ENCODE measurements at regions not wholly inside any gene's neighbourhood (a gene's known extent, or its start where the extent isn't known, plus 50 kb on each side); places are given as distances from the start of the nearest gene placed in this dataset.

GRCh38 chr15:95425859-95426258 is 904.6 kb upstream of the NR2F2 start:
- no peak for DNase-seq

DNA sequence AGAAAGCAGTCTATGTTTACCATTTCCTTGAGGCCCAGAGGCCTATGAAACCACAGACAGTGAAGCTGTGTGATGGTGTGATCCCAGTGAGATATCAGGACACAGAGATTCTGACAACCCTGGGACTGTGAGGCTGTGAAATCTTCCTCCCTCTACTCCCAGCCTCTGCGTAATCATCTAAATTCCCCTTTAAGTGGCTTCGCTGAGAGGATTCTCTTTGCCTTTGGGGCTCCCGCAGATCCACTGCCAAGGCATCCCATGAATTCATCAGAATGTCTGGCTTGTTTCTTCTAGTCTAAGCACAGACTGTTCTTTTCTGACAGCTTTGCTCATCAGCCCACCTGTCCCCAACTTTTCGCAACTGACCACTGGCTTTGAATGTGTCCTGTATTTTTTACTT is 901.2 kb upstream of the NR2F2 start:
- DNase-seq = no peak

DNA sequence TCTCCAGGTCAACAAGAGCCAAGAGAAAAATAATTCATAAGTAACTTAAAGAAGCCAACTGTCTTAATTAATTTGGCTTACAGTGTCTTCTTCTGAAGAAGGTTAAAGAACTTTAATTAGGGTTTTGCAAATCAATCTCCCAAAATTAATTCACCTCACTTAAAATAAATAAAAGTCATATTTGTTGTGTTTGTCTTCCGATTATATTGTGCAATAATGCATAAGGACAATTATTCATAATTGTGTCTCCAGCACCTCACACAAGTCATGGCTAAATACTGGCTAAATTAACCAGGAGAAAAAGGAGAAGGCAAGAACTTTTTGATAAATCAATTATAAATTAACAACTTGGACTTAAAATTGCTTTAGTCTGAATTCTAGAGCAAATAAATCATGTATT is 899.0 kb upstream of the NR2F2 start:
- no peak for DNase-seq

DNA sequence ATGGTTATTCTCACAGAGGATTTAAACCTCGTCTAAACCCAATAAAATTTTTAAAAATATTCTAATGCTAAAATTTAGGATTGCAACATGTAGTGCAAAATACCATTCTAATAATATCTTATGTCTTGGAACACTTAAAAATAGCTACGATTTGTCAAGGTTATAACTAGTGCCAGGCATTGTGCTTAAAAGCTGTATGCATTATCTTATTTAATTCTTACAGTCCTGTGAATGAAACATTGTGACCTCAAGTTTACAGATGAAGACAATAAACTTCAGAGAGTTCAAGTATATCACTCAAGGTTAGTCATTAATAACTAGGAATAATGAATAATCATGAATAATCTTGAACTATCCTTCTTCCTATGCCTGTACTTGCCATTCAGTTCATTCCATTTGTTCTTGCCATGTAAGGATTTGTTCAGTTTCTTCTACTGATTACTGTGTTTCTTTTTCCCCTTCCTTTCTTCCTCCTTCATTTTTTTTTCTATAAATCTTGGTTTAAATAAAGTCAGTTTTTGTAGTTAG is 897.6 kb upstream of the NR2F2 start:
- no peak for DNase-seq

- DNase-seq = no peak
Observed at GRCh38 chr15:95439922-95440376, 890.6 kb upstream of the NR2F2 start.

DNA sequence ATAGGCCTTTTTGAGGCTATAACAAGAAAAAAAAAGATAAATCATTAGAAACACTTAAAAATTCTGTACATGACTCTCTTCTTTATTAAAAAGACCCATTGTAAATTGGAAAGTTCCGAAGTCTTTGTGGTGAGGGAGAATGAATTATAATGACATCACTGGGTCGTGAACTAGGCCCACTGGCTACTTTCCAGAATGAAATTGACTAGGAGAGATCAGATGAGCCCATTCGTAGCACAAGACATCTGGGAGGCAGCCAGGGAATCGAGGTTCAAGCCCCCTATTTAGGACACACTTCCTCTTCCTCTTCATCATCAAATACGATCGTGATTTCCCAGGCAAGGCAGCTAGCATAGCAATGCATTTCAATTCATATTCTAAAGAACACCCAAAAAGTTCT is 889.8 kb upstream of the NR2F2 start:
- no peak for DNase-seq

DNA sequence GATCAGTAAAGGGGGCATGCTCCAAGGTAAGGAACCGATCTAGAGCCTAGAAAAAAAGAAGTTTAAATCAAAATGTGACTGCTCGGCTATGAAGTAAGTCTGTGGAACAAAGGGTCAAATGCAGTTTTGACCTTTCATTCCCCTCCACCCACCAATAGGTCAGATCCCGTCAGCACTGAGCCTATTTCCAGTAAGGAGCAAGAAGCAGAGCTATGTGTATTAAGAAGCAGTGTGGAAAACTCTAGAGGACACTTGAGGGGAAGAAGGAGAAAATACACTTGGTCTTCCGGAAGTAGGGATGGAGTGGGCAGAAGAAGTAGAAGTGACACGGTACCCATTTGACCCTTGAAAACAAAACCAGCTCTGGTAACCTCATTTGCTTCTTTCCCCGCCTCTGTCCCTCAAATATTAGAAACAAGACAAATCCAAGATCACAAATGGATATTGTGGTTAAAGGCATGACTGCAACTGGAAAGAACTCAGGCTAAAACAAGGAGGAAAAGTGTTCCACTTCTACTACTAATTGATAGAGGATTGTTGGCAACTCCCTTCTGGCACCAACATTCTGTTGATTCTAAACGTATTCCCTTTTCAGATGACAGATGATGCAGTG is 888.3 kb upstream of the NR2F2 start:
- no peak for DNase-seq

GRCh38 chr15:95444860-95445259 is 885.6 kb upstream of the NR2F2 start:
- DNase-seq = no peak

DNA sequence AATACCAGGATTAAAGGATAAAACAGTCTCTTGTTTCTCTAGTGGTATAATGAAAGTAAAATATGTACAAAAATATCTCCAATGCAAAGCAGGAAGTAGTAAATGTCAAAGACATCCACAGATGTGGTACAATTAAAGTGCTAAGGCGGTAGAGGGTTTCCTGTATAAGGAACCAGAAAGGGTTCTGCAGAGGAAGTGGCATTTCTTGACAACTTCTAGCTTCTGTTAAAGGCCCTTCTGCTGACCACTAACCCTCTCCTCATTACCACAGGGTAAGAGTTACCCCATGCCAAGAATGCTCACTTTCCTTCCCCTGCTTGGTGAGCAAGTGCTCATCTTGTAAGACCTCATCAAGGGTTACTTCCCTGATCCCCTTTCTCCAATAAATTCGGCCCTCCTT is 883.6 kb upstream of the NR2F2 start:
- no peak for DNase-seq

- no peak for DNase-seq
Observed at GRCh38 chr15:95447486-95447885, 883.0 kb upstream of the NR2F2 start.

DNA sequence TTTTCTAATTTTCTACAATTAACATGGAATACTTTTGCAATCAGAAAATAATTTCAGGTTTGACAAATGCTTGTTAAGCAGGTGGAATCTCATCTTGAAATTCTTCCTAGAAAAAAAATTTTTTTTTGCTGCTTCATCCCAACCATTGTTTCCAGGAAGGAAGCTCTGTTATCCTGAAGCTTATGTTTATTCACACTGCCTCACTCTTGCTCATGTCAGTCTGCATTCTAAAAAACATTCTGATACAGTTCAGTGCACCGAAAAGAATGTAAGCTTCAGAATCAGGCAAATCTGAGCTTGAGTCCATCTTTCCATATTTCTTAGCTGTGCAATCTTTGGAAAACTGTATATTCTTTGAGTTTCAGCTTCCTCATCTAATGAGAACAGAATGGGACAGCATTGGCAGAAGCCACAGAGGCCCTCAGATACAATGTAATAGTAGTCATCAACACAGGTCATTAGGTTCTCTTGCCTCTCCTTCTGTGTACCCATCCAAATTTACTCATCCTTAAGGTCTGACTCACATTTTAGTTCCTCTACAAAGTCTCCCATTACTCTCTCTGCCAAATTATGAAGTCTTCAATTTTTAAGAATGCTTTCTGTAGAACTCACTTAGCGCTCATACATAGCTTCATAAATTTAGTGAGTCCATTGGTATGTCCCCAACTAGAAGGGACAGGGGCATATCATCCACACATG is 881.8 kb upstream of the NR2F2 start:
- DNase-seq = no peak

- no peak for DNase-seq
Observed at GRCh38 chr15:95449230-95449628, 881.3 kb upstream of the NR2F2 start.

DNA sequence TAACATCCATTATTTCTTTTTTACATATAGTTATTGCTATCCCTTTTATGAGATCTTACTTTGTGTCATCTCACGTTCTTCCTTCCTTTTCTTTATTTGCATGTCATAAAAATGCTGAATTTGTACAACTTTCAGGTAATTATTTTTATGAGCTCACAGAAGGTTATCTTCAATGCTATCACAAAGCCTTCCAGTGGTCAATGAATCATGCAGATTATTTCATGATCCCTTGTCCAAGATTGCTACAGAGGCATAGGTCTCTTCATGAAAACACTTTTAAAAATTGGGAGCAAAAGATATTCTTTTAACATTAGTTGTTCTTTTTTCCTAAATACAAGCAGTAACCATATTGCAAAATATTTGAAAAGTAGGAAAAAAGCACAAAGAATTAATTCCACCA is 880.1 kb upstream of the NR2F2 start:
- DNase-seq = no peak

GRCh38 chr15:95451938-95452337 is 878.6 kb upstream of the NR2F2 start:
- no peak for DNase-seq

- no peak for DNase-seq
Observed at GRCh38 chr15:95454403-95455262, 875.9 kb upstream of the NR2F2 start.

DNA sequence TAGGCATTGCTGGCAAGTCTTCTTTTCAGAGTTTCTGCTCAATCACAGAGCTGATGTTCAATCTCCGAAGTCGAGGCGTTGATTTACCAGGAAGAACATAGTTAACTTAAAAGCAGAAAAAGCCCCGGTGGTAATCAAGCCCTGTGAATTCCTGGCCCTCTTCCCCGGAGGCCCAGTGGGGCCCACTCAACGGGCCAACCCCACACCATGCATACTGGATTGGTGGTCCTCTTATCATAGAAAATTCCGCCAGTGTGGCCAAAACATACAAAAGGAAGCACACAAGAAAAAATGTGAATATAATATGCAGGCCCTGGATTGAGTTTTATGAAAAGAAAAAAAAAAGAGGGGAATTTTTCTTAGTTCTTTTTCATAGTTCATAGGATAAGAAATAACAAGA is 873.0 kb upstream of the NR2F2 start:
- DNase-seq = no peak

GRCh38 chr15:95458721-95459120 is 871.8 kb upstream of the NR2F2 start:
- no peak for DNase-seq

- no peak for DNase-seq
Observed at GRCh38 chr15:95459273-95459672, 871.2 kb upstream of the NR2F2 start.

- no peak for DNase-seq
Observed at GRCh38 chr15:95464509-95464908, 866.0 kb upstream of the NR2F2 start.

- DNase-seq = no peak
Observed at GRCh38 chr15:95468820-95469219, 861.7 kb upstream of the NR2F2 start.

GRCh38 chr15:95469496-95470000 is 861.0 kb upstream of the NR2F2 start:
- no peak for DNase-seq

- no peak for DNase-seq
Observed at GRCh38 chr15:95470529-95470928, 860.0 kb upstream of the NR2F2 start.

DNA sequence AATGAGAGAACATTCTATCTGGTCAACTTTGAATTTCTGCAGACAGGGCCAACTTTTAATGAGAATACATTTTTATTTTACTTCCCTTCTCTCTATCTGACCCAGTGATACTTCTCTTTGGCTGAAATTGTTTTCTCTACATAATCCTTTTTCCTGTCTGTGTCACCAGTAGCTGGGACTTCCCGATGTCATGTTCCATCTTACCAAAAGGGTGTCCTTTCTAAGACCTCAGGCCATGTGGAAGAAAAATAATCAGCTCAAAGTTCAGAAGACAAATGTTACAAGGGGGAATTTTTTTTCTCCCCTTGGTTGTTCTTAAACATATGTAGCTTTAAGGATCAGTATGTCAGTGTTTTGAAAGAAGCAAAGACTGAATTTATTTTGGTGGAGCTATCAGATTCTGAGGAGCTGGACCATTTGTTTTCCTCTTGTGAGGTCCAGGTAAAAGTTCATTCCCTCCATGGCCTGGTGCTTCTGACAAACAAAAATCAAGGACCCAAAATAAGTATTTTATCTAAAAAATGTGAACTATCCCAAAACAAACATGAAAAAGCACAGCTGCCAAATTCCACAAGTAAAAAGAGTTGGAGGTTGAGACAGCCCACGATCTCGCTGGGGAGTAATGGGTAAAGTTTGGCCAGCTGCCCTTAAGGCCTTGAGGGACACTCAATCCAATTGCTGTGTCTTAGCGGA is 859.4 kb upstream of the NR2F2 start:
- no peak for DNase-seq

Data from stimulated activated CD4-positive, alpha-beta T cell treated with anti-CD3 and anti-CD28 coated beads, Interleukin-4, amount 100 ng/mL, for 4 hours (primary cell).